Adrenal gland (tissue), 5 donors: ENCODE measurements at regions not wholly inside any gene's neighbourhood (a gene's known extent, or its start where the extent isn't known, plus 50 kb on each side); places are given as distances from the start of the nearest gene placed in this dataset.

Experiments
- CTCF ChIP-seq, 6 experiments: fragments of 450-650 bp in 4 of 6; fragments of 200-600 bp in 2 of 6; sonication (generic) in 1 of 6; IDR thresholded peaks; 1 replicate in 5 of 6; 2 replicates in 1 of 6; pipeline versions ENCODE4 v1.5.1 to v1.8.0; 2016 to 2021; ENCODE audit warnings: antibody characterized with exemption in 6 of 6, mild to moderate bottlenecking in 2 of 6, moderate library complexity in 1 of 6
- POLR2A ChIP-seq, 2 donors: fragments of 450-650 bp; IDR thresholded peaks; one replicate each; pipeline ENCODE4 v1.6.1; 2017; ENCODE audit warnings: antibody characterized with exemption in 2 of 2, mild to moderate bottlenecking in 2 of 2, moderate library complexity in 1 of 2
- donor health status: DM: no; HTN: no; CAD: no.

GRCh38 chr18:40031435-40031834 is 1923.6 kb upstream of the PIK3C3 start:
- TF ChIP-seq CTCF (IDR thresholded peaks at IDR 0.05) (no peak), POLR2A (IDR thresholded peaks at IDR 0.05) (no peak)
